HFFc6 (cell line): ENCODE measurements at regions not wholly inside any gene's neighbourhood (a gene's known extent, or its start where the extent isn't known, plus 50 kb on each side); places are given as distances from the start of the nearest gene placed in this dataset.
"Not testable (repeated sequence)": the region's sequence is repeated elsewhere in the genome, so short reads cannot be mapped to it uniquely, and the experiment has no call there.

ENCODE experiments used
- DNase-seq: peaks from one replicate; pipeline ENCODE4 v3.0.0-alpha.2; 2018
- H3K27ac Mint-ChIP-seq: 2 replicates; pipeline ENCODE4 v1.8.0; 2020; ENCODE audit warnings: mild to moderate bottlenecking, mixed read lengths
- H3K27me3 Mint-ChIP-seq: 2 replicates; pipeline ENCODE4 v1.8.0; 2021; ENCODE audit warnings: mild to moderate bottlenecking, moderate library complexity, mixed read lengths; ENCODE audit not compliant: insufficient read depth
- H3K36me3 Mint-ChIP-seq: 2 replicates; pipeline ENCODE4 v1.8.0; 2021; ENCODE audit warnings: low read depth, mixed read lengths
- H3K4me1 Mint-ChIP-seq: 2 replicates; pipeline ENCODE4 v1.8.0; 2020; ENCODE audit warnings: low read depth, mixed read lengths
- H3K4me3 Mint-ChIP-seq: 2 replicates; pipeline ENCODE4 v1.8.0; 2020; ENCODE audit warnings: mild to moderate bottlenecking, moderate library complexity, mixed read lengths
- H3K9me3 Mint-ChIP-seq: 2 replicates; pipeline ENCODE4 v1.8.0; 2020; ENCODE audit warnings: mild to moderate bottlenecking, mixed read lengths
- CTCF ChIP-seq: fragments of 200-600 bp; sonication (generic); IDR thresholded peaks from 2 replicates; pipeline ENCODE4 v1.5.0; 2021; ENCODE audit warnings: antibody characterized with exemption, mild to moderate bottlenecking

DNA sequence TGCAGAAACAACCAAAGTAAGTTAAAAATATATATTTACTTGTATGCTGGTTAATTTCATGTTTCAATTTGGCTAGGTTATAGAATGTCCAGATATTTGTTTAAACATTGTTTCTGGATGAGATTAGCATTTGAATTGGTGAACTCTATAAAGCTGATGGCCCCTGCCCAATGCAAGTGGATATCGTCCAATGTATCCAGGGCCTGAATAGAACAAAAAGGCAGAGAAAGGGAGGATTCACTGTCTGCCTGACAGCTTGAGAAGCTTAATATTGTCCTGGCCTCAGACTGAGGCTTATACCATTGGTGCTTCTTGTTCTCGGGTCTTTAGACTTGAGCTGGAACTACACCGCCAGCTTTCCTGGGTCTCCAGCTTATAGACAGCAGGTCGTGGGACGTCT is 446.7 kb upstream of the ACTBL2 start:
- H3K4me1 Mint-ChIP-seq, result no peaks in the 10 kb centered on the region
- no peaks in the 10 kb centered on the region; the same call in 1 of the 2 replicates for H3K27me3 Mint-ChIP-seq
- no peak overlapping the region for H3K4me3 Mint-ChIP-seq
- no peak overlapping the region for H3K27ac Mint-ChIP-seq
- no peaks in the 10 kb centered on the region for H3K36me3 Mint-ChIP-seq
- DNase-seq, result no peak
- TF ChIP-seq CTCF, result no peak
- H3K9me3 Mint-ChIP-seq, result peaks cover 7% of the 10 kb centered on the region

DNA sequence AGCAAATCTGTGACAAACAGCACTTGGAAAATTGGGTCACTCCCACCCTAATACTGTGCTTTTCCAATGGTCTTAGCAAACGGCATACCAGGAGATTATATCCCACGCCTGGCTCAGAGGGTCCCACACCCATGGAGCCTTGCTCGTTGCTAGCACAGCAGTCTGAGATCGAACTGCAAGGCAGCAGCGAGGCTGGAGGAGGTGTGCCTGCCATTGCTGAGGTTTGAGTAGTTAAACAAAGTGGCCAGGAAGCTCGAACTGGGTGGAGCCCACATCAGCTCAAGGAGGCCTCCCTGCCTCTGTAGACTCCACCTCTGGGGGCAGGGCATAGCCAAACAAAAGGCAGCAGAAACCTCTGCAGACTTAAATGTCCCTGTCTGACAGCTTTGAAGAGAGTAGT is 440.5 kb upstream of the ACTBL2 start:
- not testable (repeated sequence) for H3K4me3 Mint-ChIP-seq, H3K9me3 Mint-ChIP-seq, H3K27me3 Mint-ChIP-seq, DNase-seq, H3K27ac Mint-ChIP-seq, H3K36me3 Mint-ChIP-seq, H3K4me1 Mint-ChIP-seq

DNA sequence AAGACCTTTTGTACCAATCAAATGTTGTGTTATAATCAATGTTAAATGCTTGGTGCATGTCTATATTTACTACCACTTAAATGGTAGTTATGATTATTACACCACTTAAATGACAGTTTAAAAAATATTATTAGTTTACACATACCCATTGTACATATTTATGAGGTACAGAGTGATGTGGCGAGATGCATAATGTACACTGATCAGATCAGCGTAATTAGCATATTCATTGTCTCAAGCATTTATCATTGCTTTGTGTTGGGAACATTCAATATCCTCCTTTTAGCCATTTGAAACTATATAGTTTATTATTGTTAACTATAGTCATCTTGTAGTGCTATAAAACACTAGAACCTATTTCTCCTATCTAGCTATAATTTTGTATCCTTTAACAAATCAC is 434.4 kb upstream of the ACTBL2 start:
- no peak for DNase-seq
- Mint-ChIP-seq H3K27me3 (no peaks in the 10 kb centered on the region), H3K27ac (no peak overlapping the region), H3K4me1 (peaks cover 7% of the 10 kb centered on the region; the same call in 1 of the 2 replicates), H3K36me3 (no peaks in the 10 kb centered on the region), H3K9me3 (no peaks in the 10 kb centered on the region), H3K4me3 (no peak overlapping the region)
- TF ChIP-seq CTCF, result no peak

DNA sequence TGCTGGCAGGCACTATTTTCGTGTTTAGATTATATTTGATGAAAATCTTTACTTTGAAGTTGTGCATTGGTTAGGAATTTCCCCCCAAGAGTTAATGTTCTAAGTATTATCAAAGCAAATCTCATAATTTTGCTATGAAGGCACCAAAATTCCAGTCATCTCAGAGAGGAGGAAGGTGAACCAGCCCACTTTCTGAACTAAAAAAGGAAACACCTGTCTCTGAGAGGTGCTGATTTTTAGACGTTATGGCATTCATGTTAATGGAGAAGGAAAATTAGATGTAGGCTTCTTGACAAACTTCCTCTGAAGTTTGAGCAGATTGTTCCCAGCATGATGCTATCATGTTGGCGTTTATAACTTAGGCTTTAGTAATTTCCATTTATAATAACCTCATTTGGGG is 432.9 kb upstream of the ACTBL2 start:
- Mint-ChIP-seq H3K27ac (no peak overlapping the region), H3K27me3 (no peaks in the 10 kb centered on the region), H3K4me1 (peaks cover 15% of the 10 kb centered on the region; the same call in 1 of the 2 replicates), H3K9me3 (no peaks in the 10 kb centered on the region), H3K36me3 (no peaks in the 10 kb centered on the region), H3K4me3 (no peak overlapping the region)
- TF ChIP-seq CTCF, result no peak
- DNase-seq, result no peak

- Mint-ChIP-seq H3K36me3 (no peaks in the 10 kb centered on the region), H3K27me3 (peaks cover 2% of the 10 kb centered on the region; the same call in 1 of the 2 replicates), H3K9me3 (no peaks in the 10 kb centered on the region), H3K4me3 (no peak overlapping the region), H3K4me1 (peaks cover 15% of the 10 kb centered on the region; the same call in 1 of the 2 replicates), H3K27ac (no peak overlapping the region)
- no peak for DNase-seq
- TF ChIP-seq CTCF, result no peak
These were observed 428.8 kb upstream of the ACTBL2 start for GRCh38 chr5:57911438-57911837.

- no peak for TF ChIP-seq CTCF
- H3K9me3 Mint-ChIP-seq, result no peaks in the 10 kb centered on the region
- peaks cover 2% of the 10 kb centered on the region; the same call in 1 of the 2 replicates for H3K27me3 Mint-ChIP-seq
- no peak for DNase-seq
- no peaks in the 10 kb centered on the region for H3K36me3 Mint-ChIP-seq
- no peak overlapping the region for H3K27ac Mint-ChIP-seq
- H3K4me3 Mint-ChIP-seq, result no peak overlapping the region
- H3K4me1 Mint-ChIP-seq, result peaks cover 6% of the 10 kb centered on the region; the same call in 1 of the 2 replicates
These were observed 424.1 kb upstream of the ACTBL2 start for GRCh38 chr5:57906671-57907070.
